HCT116 (cell line): ENCODE measurements at regions not wholly inside any gene's neighbourhood (a gene's known extent, or its start where the extent isn't known, plus 50 kb on each side); places are given as distances from the start of the nearest gene placed in this dataset.

Experiments used
- ATAC-seq: fragments of 200-7000 bp; cut with Tn5 transposase; 2 replicates; pipeline ENCODE4 v1.9.1; 2020; ENCODE audit warnings: mild to moderate bottlenecking, moderate library complexity
- BruUV-seq: library from RNA; stranded (reverse); fragments of 400-500 nt; replicated peaks from 2 replicates; lab custom pipeline; 2021; lab: Mats Ljungman, UMichigan
- CTCF ChIA-PET: fragments of 300-600 bp; sonication (Branson Sonifier 250); formaldehyde crosslinking; loops from one replicate; lab custom pipeline; 2021; ENCODE audit warnings: antibody characterized with exemption; lab: Charles Lee
- POLR2A ChIA-PET: fragments of 300-600, 350-600 bp; sonication (Branson Sonifier 250); formaldehyde crosslinking; loops from one replicate; lab custom pipeline; 2021; ENCODE audit warnings: antibody characterized with exemption; lab: Charles Lee
- RAD21 ChIA-PET, 2 experiments: fragments of 300-600 bp; sonication (Branson Sonifier 250); formaldehyde crosslinking; loops; one replicate each; lab custom pipeline; 2023; ENCODE audit warnings: low total read pairs in 2 of 2; ENCODE audit not compliant: uncharacterized antibody in 2 of 2, unreplicated experiment in 2 of 2, low non-redundant PET in 1 of 2; lab: Charles Lee
- DNase-seq: peaks from one replicate; pipeline ENCODE4 v3.0.0-alpha.2; 2010; ENCODE audit warnings: low read depth, low spot score
- H2AFZ ChIP-seq: fragments of 200-600 bp; shearing (Covaris generic), sonication (generic); 2 replicates; pipeline ENCODE4 v1.6.1; 2017; ENCODE audit warnings: low read depth, mixed run types, mixed read lengths, antibody characterized with exemption, low read length; ENCODE audit not compliant: poor library complexity, severe bottlenecking
- H3K27ac ChIP-seq: 2 replicates; pipeline ENCODE4 v1.5.1; 2012; ENCODE audit warnings: low read depth, low read length
- H3K27me3 ChIP-seq: fragments of 200-600 bp; sonication (generic); 2 replicates; pipeline ENCODE4 v1.6.1; 2016; ENCODE audit warnings: mixed run types, low read length, mixed read lengths; ENCODE audit not compliant: insufficient read depth
- H3K36me3 ChIP-seq, 2 experiments: fragments of 200-500 bp in 1 of 2; fragments of 200-600 bp in 1 of 2; sonication (Bioruptor generic) in 1 of 2; sonication (generic) in 1 of 2; 2 replicates each; pipeline versions ENCODE4 v1.5.1 to v1.6.1; 2014 to 2016; ENCODE audit warnings: low read length in 2 of 2, inconsistent platforms in 1 of 2, mixed read lengths in 1 of 2, mixed run types in 1 of 2; ENCODE audit not compliant: insufficient read depth in 2 of 2, control insufficient read depth in 1 of 2
- H3K4me1 ChIP-seq, 2 experiments: fragments of 200-600 bp in 1 of 2; sonication (generic) in 1 of 2; 2 replicates each; pipeline versions ENCODE4 v1.5.1 to v1.6.1; 2012 to 2017; ENCODE audit warnings: low read length in 2 of 2, inconsistent platforms in 1 of 2, mild to moderate bottlenecking in 1 of 2, mixed read lengths in 1 of 2, mixed run types in 1 of 2, moderate library complexity in 1 of 2; ENCODE audit not compliant: insufficient read depth in 2 of 2, control insufficient read depth in 1 of 2
- H3K4me2 ChIP-seq: fragments of 200-600 bp; sonication (generic); 2 replicates; pipeline ENCODE4 v1.6.1; 2017; ENCODE audit warnings: mixed run types, low read length, mixed read lengths
- H3K4me3 ChIP-seq, 2 experiments: fragments of 200-600 bp in 1 of 2; sonication (generic) in 1 of 2; replicated peaks in 1 of 2; 2 replicates each; pipeline ENCODE4 v1.5.1; 2011 to 2016; ENCODE audit warnings: low read length in 2 of 2, control low read depth in 1 of 2, low read depth in 1 of 2, mild to moderate bottlenecking in 1 of 2, mixed read lengths in 1 of 2, mixed run types in 1 of 2
- H3K79me2 ChIP-seq: fragments of 200-600 bp; sonication (generic); 2 replicates; pipeline ENCODE4 v1.6.1; 2017; ENCODE audit warnings: mild to moderate bottlenecking, mixed run types, low read length, moderate library complexity, mixed read lengths; ENCODE audit not compliant: insufficient read depth
- H3K9ac ChIP-seq: fragments of 200-600 bp; sonication (generic); 2 replicates; pipeline ENCODE4 v1.6.1; 2016; ENCODE audit warnings: low read length, mixed read lengths
- H3K9me2 ChIP-seq: fragments of 200-600 bp; sonication (generic), shearing (Covaris generic); 2 replicates; pipeline ENCODE4 v1.6.1; 2017; ENCODE audit warnings: mixed run types, mild to moderate bottlenecking, moderate library complexity; ENCODE audit not compliant: insufficient read depth
- H3K9me3 ChIP-seq, 2 experiments: fragments of 200-500 bp in 1 of 2; fragments of 200-600 bp in 1 of 2; sonication (Bioruptor generic) in 1 of 2; sonication (generic) in 1 of 2; 2 replicates each; pipeline ENCODE4 v1.6.1; 2014 to 2017; ENCODE audit warnings: low read length in 2 of 2, mixed read lengths in 2 of 2, inconsistent platforms in 1 of 2, low read depth in 1 of 2, mild to moderate bottlenecking in 1 of 2, mixed run types in 1 of 2, moderate library complexity in 1 of 2; ENCODE audit not compliant: control insufficient read depth in 1 of 2, insufficient read depth in 1 of 2
- H4K20me1 ChIP-seq: fragments of 200-600 bp; sonication (generic), shearing (Covaris generic); 2 replicates; pipeline ENCODE4 v1.6.1; 2017; ENCODE audit warnings: mixed run types, mild to moderate bottlenecking, moderate library complexity; ENCODE audit not compliant: insufficient read depth
- EGR1 ChIP-seq: IDR thresholded peaks from 2 replicates; pipeline ENCODE4 v1.6.1; 2012; ENCODE audit warnings: low read depth
- EZH2phosphoT487 ChIP-seq: fragments of 200-600 bp; IDR thresholded peaks from 2 replicates; pipeline ENCODE4 v1.6.1; 2018; ENCODE audit warnings: antibody characterized with exemption, borderline replicate concordance
- POLR2A ChIP-seq: IDR thresholded peaks from 2 replicates; pipeline ENCODE4 v1.7.0; 2011; ENCODE audit warnings: borderline replicate concordance; ENCODE audit not compliant: insufficient read depth, insufficient read length; ENCODE audit errors: extremely low read depth
- POLR2AphosphoS5 ChIP-seq: IDR thresholded peaks from 2 replicates; pipeline ENCODE4 v1.6.1; 2011; ENCODE audit warnings: mild to moderate bottlenecking, low read depth, low read length, moderate library complexity
- RAD21 ChIP-seq: IDR thresholded peaks from 2 replicates; pipeline ENCODE4 v1.6.1; 2012; ENCODE audit warnings: low read depth, mild to moderate bottlenecking
- SP1 ChIP-seq: IDR thresholded peaks from 2 replicates; pipeline ENCODE4 v1.6.1; 2012; ENCODE audit warnings: low read depth
- TCF7L2 ChIP-seq: IDR thresholded peaks from 2 replicates; pipeline ENCODE4 v1.7.0; 2011; ENCODE audit warnings: borderline replicate concordance, inconsistent platforms; ENCODE audit not compliant: insufficient read depth, insufficient read length; ENCODE audit errors: extremely low read depth
- ZNF274 ChIP-seq: fragments of 200-500 bp; sonication (Bioruptor generic); IDR thresholded peaks from 2 replicates; pipeline ENCODE4 v1.6.1; 2014; ENCODE audit warnings: mild to moderate bottlenecking, low read depth, low read length, inconsistent platforms
- intact Hi-C: fragments of 100-400 bp; cut with micrococcal nuclease; formaldehyde crosslinking; loops from 2 replicates; pipeline ENCODE4 v1.10.0; 2022
- TF ChIP-seq, protein P1 (sequence below), 3 experiments: fragments of 200-600 bp in 1 of 3; sonication (generic) in 1 of 3; IDR thresholded peaks in 2 of 3; conservative IDR thresholded peaks in 1 of 3; 2 replicates each; pipeline ENCODE4 v1.5.1; 2012 to 2017; ENCODE audit warnings: low read depth in 2 of 3, low read length in 2 of 3, antibody characterized with exemption in 1 of 3, borderline replicate concordance in 1 of 3, control low read depth in 1 of 3, mild to moderate bottlenecking in 1 of 3, mixed read lengths in 1 of 3, mixed run types in 1 of 3, moderate library complexity in 1 of 3; ENCODE audit not compliant: insufficient read depth in 1 of 3

DNA sequence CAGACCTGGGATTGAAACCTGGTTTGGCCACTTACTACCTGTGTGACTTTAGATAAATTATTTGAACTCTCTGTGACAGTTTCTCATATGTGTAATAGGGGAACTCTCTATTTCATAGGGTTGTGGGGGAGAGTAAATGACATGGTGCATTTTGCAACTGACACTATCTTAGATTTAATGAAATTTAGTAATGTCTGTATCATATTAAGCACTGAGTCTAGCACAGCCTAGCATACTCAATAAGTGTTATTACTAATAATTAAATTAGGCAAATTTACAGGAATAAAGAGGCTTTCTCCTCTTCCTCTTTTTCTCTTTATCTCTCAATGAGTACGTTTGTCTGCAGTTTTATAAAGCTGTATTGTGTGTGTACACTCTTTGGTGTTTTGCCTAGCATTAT, 80.2 kb upstream of the MACF1 start:
- Histone ChIP-seq H3K4me1 (peaks cover 14 to 23% of the 10 kb centered on the region in 2 experiments), H2AFZ (no peak overlapping the region), H3K36me3 (no peaks in the 10 kb centered on the region), H3K4me3 (no peak overlapping the region), H3K9ac (no peak overlapping the region), H3K9me2 (no peaks in the 10 kb centered on the region), H3K9me3 (no peaks in the 10 kb centered on the region), H3K79me2 (peaks cover 3% of the 10 kb centered on the region), H3K27ac (no peak overlapping the region), H4K20me1 (no peaks in the 10 kb centered on the region), H3K27me3 (no peaks in the 10 kb centered on the region)
- no peak for DNase-seq
- ChIA-PET POLR2A (no interaction called here), RAD21 (no interaction called here)
- no peak for TF ChIP-seq EGR1
- TF ChIP-seq TCF7L2: no peak
- TF ChIP-seq POLR2A: no peak
- no peak for TF ChIP-seq EZH2phosphoT487
- TF ChIP-seq ZNF274: no peak
- TF ChIP-seq POLR2AphosphoS5: no peak
- TF ChIP-seq, protein P1, sequence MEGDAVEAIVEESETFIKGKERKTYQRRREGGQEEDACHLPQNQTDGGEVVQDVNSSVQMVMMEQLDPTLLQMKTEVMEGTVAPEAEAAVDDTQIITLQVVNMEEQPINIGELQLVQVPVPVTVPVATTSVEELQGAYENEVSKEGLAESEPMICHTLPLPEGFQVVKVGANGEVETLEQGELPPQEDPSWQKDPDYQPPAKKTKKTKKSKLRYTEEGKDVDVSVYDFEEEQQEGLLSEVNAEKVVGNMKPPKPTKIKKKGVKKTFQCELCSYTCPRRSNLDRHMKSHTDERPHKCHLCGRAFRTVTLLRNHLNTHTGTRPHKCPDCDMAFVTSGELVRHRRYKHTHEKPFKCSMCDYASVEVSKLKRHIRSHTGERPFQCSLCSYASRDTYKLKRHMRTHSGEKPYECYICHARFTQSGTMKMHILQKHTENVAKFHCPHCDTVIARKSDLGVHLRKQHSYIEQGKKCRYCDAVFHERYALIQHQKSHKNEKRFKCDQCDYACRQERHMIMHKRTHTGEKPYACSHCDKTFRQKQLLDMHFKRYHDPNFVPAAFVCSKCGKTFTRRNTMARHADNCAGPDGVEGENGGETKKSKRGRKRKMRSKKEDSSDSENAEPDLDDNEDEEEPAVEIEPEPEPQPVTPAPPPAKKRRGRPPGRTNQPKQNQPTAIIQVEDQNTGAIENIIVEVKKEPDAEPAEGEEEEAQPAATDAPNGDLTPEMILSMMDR (IDR thresholded peaks at IDR 0.05 in 2 of 3, conservative IDR thresholded peaks at IDR 0.05 in 1 of 3; ENCODE audit: borderline replicate concordance in 1 of 3, insufficient read depth in 1 of 3, low read depth in 2 of 3, low read length in 2 of 3): no peak
- TF ChIP-seq RAD21: no peak
- TF ChIP-seq SP1: no peak
- TF ChIP-seq, all 23 proteins: peak for 0
- BruUV-seq: no TSS peak
- no peak for ATAC-seq
- CTCF ChIA-PET: no interaction called here
- no peak overlapping the region for H3K4me2 ChIP-seq
- intact Hi-C loops: no loop called here
